ENCODE measurements at regions not wholly inside any gene's neighbourhood (a gene's known extent, or its start where the extent isn't known, plus 50 kb on each side); places are given as distances from the start of the nearest gene placed in this dataset.

GRCh38 chr2:221178139-221178538, 394.0 kb downstream of the EPHA4 start:
- no peak for TF ChIP-seq CTCF (IDR thresholded peaks at IDR 0.05)
- TF ChIP-seq POLR2A (IDR thresholded peaks at IDR 0.05), result no peak

Measured in thyroid gland (tissue), 4 donors.